Fibroblast of villous mesenchyme (primary cell): ENCODE measurements at regions not wholly inside any gene's neighbourhood (a gene's known extent, or its start where the extent isn't known, plus 50 kb on each side); places are given as distances from the start of the nearest gene placed in this dataset.

Experiments used
- DNase-seq: peaks from one replicate; pipeline ENCODE4 v3.0.0-alpha.2; 2010; ENCODE audit warnings: low read depth
- H3K4me3 ChIP-seq: 2 replicates; pipeline ENCODE4 v1.5.1; 2011; ENCODE audit warnings: low read depth, mild to moderate bottlenecking, low read length
- CTCF ChIP-seq: IDR thresholded peaks from 2 replicates; pipeline ENCODE4 v1.5.1; 2012; ENCODE audit warnings: low read depth, mild to moderate bottlenecking, low read length; ENCODE audit not compliant: insufficient read depth

GRCh38 chr6:19432966-19433498 is 404.1 kb upstream of the ID4 start:
- TF ChIP-seq CTCF: no peak
- no peak for DNase-seq
- H3K4me3 ChIP-seq: no peak overlapping the region

GRCh38 chr6:19434065-19434464 is 403.1 kb upstream of the ID4 start:
- no peak for TF ChIP-seq CTCF
- DNase-seq: no peak
- H3K4me3 ChIP-seq: no peak overlapping the region

GRCh38 chr6:19435755-19436154 is 401.4 kb upstream of the ID4 start:
- no peak for TF ChIP-seq CTCF
- DNase-seq: no peak
- no peak overlapping the region for H3K4me3 ChIP-seq

GRCh38 chr6:19438566-19439353 is 398.4 kb upstream of the ID4 start:
- no peak for TF ChIP-seq CTCF
- no peak for DNase-seq

GRCh38 chr6:19440531-19440930 is 396.6 kb upstream of the ID4 start:
- H3K4me3 ChIP-seq: no peak overlapping the region
- TF ChIP-seq CTCF: no peak
- DNase-seq: no peak

More at GRCh38 chr6:19438566-19439353, 398.4 kb upstream of the ID4 start:
- no peak overlapping the region for H3K4me3 ChIP-seq

- DNase-seq: no peak
- no peak overlapping the region for H3K4me3 ChIP-seq
- no peak for TF ChIP-seq CTCF
Observed at GRCh38 chr6:19443411-19443810, 393.8 kb upstream of the ID4 start.
